GM12878 (cell line): ENCODE measurements at regions not wholly inside any gene's neighbourhood (a gene's known extent, or its start where the extent isn't known, plus 50 kb on each side); places are given as distances from the start of the nearest gene placed in this dataset.
"Not testable (repeated sequence)": the region's sequence is repeated elsewhere in the genome, so short reads cannot be mapped to it uniquely, and the experiment has no call there.

ENCODE experiments used
- ATAC-seq: fragments of 200-7000 bp; cut with Tn5 transposase; 3 replicates; pipeline ENCODE4 v1.9.1; 2020; ENCODE audit warnings: mild to moderate bottlenecking, moderate library complexity
- BruUV-seq: library from RNA; stranded (reverse); fragments of 400-500 nt; replicated peaks from 2 replicates; lab custom pipeline; 2021; lab: Mats Ljungman, UMichigan
- CTCF ChIA-PET: fragments of 300-600 bp; sonication (Branson Sonifier 250); formaldehyde crosslinking; extraction: SDS; loops from one replicate; lab custom pipeline; 2021; ENCODE audit warnings: inconsistent platforms; lab: Yijun Ruan, JAX
- POLR2A ChIA-PET: fragments of 350-600 bp; formaldehyde crosslinking; extraction: SDS; loops from one replicate; lab custom pipeline; 2021; ENCODE audit warnings: inconsistent platforms; lab: Charles Lee
- RAD21 ChIA-PET: fragments of 300-600 bp; sonication (Branson Sonifier 250); formaldehyde crosslinking; loops from one replicate; lab custom pipeline; 2023; ENCODE audit warnings: antibody characterized with exemption; ENCODE audit not compliant: unreplicated experiment; lab: Charles Lee
- SMC1A ChIA-PET: fragments of 300-600 bp; sonication (Branson Sonifier 250); formaldehyde crosslinking; loops from one replicate; lab custom pipeline; 2023; ENCODE audit not compliant: unreplicated experiment, uncharacterized antibody; lab: Charles Lee
- DNase-seq: peaks from one replicate; pipeline ENCODE4 v3.0.0-alpha.2; 2011; ENCODE audit warnings: low read depth, low spot score
- FAIRE-seq: peaks from 3 replicates; lab custom pipeline; 2011; peaks lifted over from hg19 to GRCh38; lab: Jason Lieb, UNC
- H2AFZ ChIP-seq: 2 replicates; pipeline ENCODE4 v1.6.0; 2011; ENCODE audit warnings: low read depth, low read length, control low read depth; ENCODE audit not compliant: control insufficient read depth
- H3K27ac ChIP-seq: 2 replicates; pipeline ENCODE4 v1.5.1; 2011; ENCODE audit warnings: control low read depth; ENCODE audit not compliant: control insufficient read depth, insufficient read depth
- H3K27me3 ChIP-seq, 2 experiments: replicated peaks in 1 of 2; 2 replicates each; pipeline versions ENCODE4 v1.6.0 to v1.6.1; 2011; ENCODE audit warnings: low read length in 1 of 2; ENCODE audit not compliant: control insufficient read depth in 2 of 2, insufficient read depth in 2 of 2
- H3K36me3 ChIP-seq, 2 experiments: 2 replicates each; pipeline ENCODE4 v1.5.1; 2011; ENCODE audit warnings: low read length in 1 of 2; ENCODE audit not compliant: control insufficient read depth in 2 of 2, insufficient read depth in 2 of 2
- H3K4me1 ChIP-seq: 2 replicates; pipeline ENCODE4 v1.6.1; 2011; ENCODE audit warnings: mild to moderate bottlenecking, low read length, moderate library complexity, mixed read lengths; ENCODE audit not compliant: control insufficient read depth, insufficient read depth
- H3K4me2 ChIP-seq: 2 replicates; pipeline ENCODE4 v1.6.0; 2011; ENCODE audit warnings: control low read depth; ENCODE audit not compliant: control insufficient read depth, insufficient read depth
- H3K4me3 ChIP-seq: fragments of 200-600 bp; sonication (generic); 2 replicates; pipeline ENCODE4 v1.5.1; 2016
- H3K79me2 ChIP-seq: 2 replicates; pipeline ENCODE4 v1.6.0; 2011; ENCODE audit warnings: low read length; ENCODE audit not compliant: control insufficient read depth, insufficient read depth
- H3K9ac ChIP-seq: 2 replicates; pipeline ENCODE4 v1.8.0; 2011; ENCODE audit warnings: low read length, control low read depth, mixed read lengths; ENCODE audit not compliant: control insufficient read depth, insufficient read depth
- H3K9me3 ChIP-seq: replicated peaks from 3 replicates; pipeline ENCODE4 v1.5.1; 2011; ENCODE audit warnings: mild to moderate bottlenecking, low read length; ENCODE audit not compliant: control insufficient read depth, insufficient read depth
- H4K20me1 ChIP-seq: 2 replicates; pipeline ENCODE4 v1.6.0; 2011; ENCODE audit not compliant: control insufficient read depth, insufficient read depth
- WGBS: methylation state at CpG from one replicate; pipeline ENCODE4 v1.1.6; 2016; ENCODE audit warnings: low lambda C conversion rate; ENCODE audit not compliant: insufficient replicate concordance, insufficient coverage; ENCODE audit errors: missing lambda C conversion rate; 5-methylcytosine and 5-hydroxymethylcytosine counted together
- in situ Hi-C: fragments of 300-500 bp; cut with MboI; formaldehyde crosslinking; loops from 9 replicates; pipeline ENCODE4 v1.14.3; 2018; ENCODE audit warnings: mixed read lengths
- intact Hi-C: fragments of 100-400 bp; cut with micrococcal nuclease; formaldehyde crosslinking; loops from one replicate; pipeline ENCODE4 v1.14.2; 2022; ENCODE audit not compliant: unreplicated experiment

GRCh38 chr9:138179671-138180070 is 302.1 kb downstream of the CACNA1B start:
- H3K4me2 ChIP-seq, H3K27ac ChIP-seq, H3K9ac ChIP-seq, SMC1A ChIA-PET, H3K27me3 ChIP-seq, in situ Hi-C loops, H3K4me1 ChIP-seq, ATAC-seq, H3K79me2 ChIP-seq, H3K9me3 ChIP-seq, BruUV-seq, intact Hi-C loops, DNase-seq, RAD21 ChIA-PET, H3K4me3 ChIP-seq, FAIRE-seq, H4K20me1 ChIP-seq, POLR2A ChIA-PET, H2AFZ ChIP-seq, H3K36me3 ChIP-seq, CTCF ChIA-PET: not testable (repeated sequence)
- WGBS: 5% methylated on average over 3 of the region's 3 CpGs

- H3K9me3 ChIP-seq, H3K79me2 ChIP-seq, RAD21 ChIA-PET, H3K36me3 ChIP-seq, H4K20me1 ChIP-seq, ATAC-seq, FAIRE-seq, DNase-seq, H3K4me1 ChIP-seq, intact Hi-C loops, in situ Hi-C loops, BruUV-seq, CTCF ChIA-PET, SMC1A ChIA-PET, POLR2A ChIA-PET, H3K27ac ChIP-seq, H3K9ac ChIP-seq, H3K4me2 ChIP-seq, H3K27me3 ChIP-seq, H3K4me3 ChIP-seq, H2AFZ ChIP-seq: not testable (repeated sequence)
- WGBS: 0% methylated on average over 1 of the region's 1 CpG
Observed at GRCh38 chr9:138181963-138182362, 304.4 kb downstream of the CACNA1B start.

GRCh38 chr9:138197156-138197555 is 319.6 kb downstream of the CACNA1B start:
- H3K9ac ChIP-seq, DNase-seq, H3K4me2 ChIP-seq, in situ Hi-C loops, intact Hi-C loops, ATAC-seq, H3K79me2 ChIP-seq, H3K9me3 ChIP-seq, CTCF ChIA-PET, POLR2A ChIA-PET, H3K36me3 ChIP-seq, H4K20me1 ChIP-seq, H3K27me3 ChIP-seq, H3K4me1 ChIP-seq, FAIRE-seq, H2AFZ ChIP-seq, H3K4me3 ChIP-seq, H3K27ac ChIP-seq, SMC1A ChIA-PET, RAD21 ChIA-PET, BruUV-seq: not testable (repeated sequence)
- WGBS: 41% methylated on average over 6 of the region's 9 CpGs

GRCh38 chr9:138198963-138199362 is 321.4 kb downstream of the CACNA1B start:
- SMC1A ChIA-PET, H3K9ac ChIP-seq, H3K4me3 ChIP-seq, H3K27me3 ChIP-seq, RAD21 ChIA-PET, H3K36me3 ChIP-seq, H3K4me1 ChIP-seq, CTCF ChIA-PET, in situ Hi-C loops, H3K27ac ChIP-seq, ATAC-seq, DNase-seq, FAIRE-seq, H4K20me1 ChIP-seq, H3K4me2 ChIP-seq, intact Hi-C loops, POLR2A ChIA-PET, H2AFZ ChIP-seq, H3K9me3 ChIP-seq, BruUV-seq, H3K79me2 ChIP-seq: not testable (repeated sequence)
- WGBS: 47% methylated on average over 1 of the region's 1 CpG
